Peyer's patch (tissue), 4 donors: ENCODE measurements at regions not wholly inside any gene's neighbourhood (a gene's known extent, or its start where the extent isn't known, plus 50 kb on each side); places are given as distances from the start of the nearest gene placed in this dataset.

Source experiments
- POLR2A ChIP-seq, 2 donors: fragments of 450-650 bp; IDR thresholded peaks; one replicate each; pipeline ENCODE4 v1.5.1; 2017; ENCODE audit warnings: antibody characterized with exemption in 2 of 2, mild to moderate bottlenecking in 2 of 2, moderate library complexity in 2 of 2
- TF ChIP-seq, protein P1 (sequence below), 6 experiments: fragments of 450-650 bp in 4 of 6; fragments of 200-600 bp in 2 of 6; sonication (generic) in 1 of 6; IDR thresholded peaks; one replicate each; pipeline ENCODE4 v1.5.1; 2017 to 2019; ENCODE audit warnings: antibody characterized with exemption in 6 of 6, mild to moderate bottlenecking in 3 of 6, moderate library complexity in 1 of 6

DNA sequence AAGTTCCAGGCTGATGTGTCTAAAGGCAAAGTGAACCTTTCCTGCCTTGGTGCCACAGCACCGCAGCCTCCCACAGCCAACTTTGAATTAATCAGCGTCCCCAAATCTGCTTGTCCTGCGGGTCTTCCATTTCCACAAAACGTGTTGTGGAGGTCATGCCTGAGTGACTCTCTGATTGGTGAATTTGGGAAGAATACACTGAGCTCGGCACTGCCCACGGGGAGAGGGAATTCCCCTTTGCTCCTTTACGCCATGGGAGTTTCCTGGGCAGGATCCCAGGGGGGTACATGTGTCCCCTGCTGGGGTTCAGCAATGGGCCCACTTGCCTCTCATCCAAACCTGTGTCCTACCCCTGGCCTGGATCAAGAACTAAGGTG, 90.4 kb downstream of the LHX2 start:
- TF ChIP-seq, protein P1, sequence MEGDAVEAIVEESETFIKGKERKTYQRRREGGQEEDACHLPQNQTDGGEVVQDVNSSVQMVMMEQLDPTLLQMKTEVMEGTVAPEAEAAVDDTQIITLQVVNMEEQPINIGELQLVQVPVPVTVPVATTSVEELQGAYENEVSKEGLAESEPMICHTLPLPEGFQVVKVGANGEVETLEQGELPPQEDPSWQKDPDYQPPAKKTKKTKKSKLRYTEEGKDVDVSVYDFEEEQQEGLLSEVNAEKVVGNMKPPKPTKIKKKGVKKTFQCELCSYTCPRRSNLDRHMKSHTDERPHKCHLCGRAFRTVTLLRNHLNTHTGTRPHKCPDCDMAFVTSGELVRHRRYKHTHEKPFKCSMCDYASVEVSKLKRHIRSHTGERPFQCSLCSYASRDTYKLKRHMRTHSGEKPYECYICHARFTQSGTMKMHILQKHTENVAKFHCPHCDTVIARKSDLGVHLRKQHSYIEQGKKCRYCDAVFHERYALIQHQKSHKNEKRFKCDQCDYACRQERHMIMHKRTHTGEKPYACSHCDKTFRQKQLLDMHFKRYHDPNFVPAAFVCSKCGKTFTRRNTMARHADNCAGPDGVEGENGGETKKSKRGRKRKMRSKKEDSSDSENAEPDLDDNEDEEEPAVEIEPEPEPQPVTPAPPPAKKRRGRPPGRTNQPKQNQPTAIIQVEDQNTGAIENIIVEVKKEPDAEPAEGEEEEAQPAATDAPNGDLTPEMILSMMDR (IDR thresholded peaks at IDR 0.05) = no peak
- no peak for TF ChIP-seq POLR2A (IDR thresholded peaks at IDR 0.05)
